Activated CD4-positive, alpha-beta T cell treated with anti-CD3 and anti-CD28 coated beads, Interleukin-2, amount 10 ng/mL, durations not matched to agents 7 days and 5 days (primary cell): ENCODE measurements at regions not wholly inside any gene's neighbourhood (a gene's known extent, or its start where the extent isn't known, plus 50 kb on each side); places are given as distances from the start of the nearest gene placed in this dataset.

ENCODE experiments used
- CTCF ChIA-PET: fragments of 350-600 bp; sonication (Branson Sonifier 250); formaldehyde crosslinking; loops from one replicate; lab custom pipeline; 2021; ENCODE audit warnings: antibody characterized with exemption; lab: Charles Lee
- POLR2A ChIA-PET: fragments of 350-600 bp; sonication (Branson Sonifier 250); formaldehyde crosslinking; loops from one replicate; lab custom pipeline; 2021; ENCODE audit warnings: antibody characterized with exemption; lab: Charles Lee
- DNase-seq: peaks from one replicate; pipeline ENCODE4 v3.0.0-alpha.2; 2020
- H3K27ac Mint-ChIP-seq: one replicate; pipeline ENCODE4 v1.8.0; 2021; ENCODE audit warnings: mild to moderate bottlenecking, moderate library complexity, mixed read lengths
- H3K27me3 Mint-ChIP-seq: one replicate; pipeline ENCODE4 v1.8.0; 2021; ENCODE audit warnings: mixed read lengths
- H3K36me3 Mint-ChIP-seq: one replicate; pipeline ENCODE4 v1.8.0; 2021; ENCODE audit warnings: low read depth, mixed read lengths
- H3K4me1 Mint-ChIP-seq: one replicate; pipeline ENCODE4 v1.8.0; 2021; ENCODE audit warnings: mixed read lengths
- H3K4me3 Mint-ChIP-seq: one replicate; pipeline ENCODE4 v1.8.0; 2021; ENCODE audit warnings: mild to moderate bottlenecking, moderate library complexity, mixed read lengths
- H3K9me3 Mint-ChIP-seq: one replicate; pipeline ENCODE4 v1.8.0; 2021; ENCODE audit warnings: mixed read lengths

- CTCF ChIA-PET: interaction anchor here (0.9 kb wide), 1 partner anchor 8 kb away, joined by 3 read pairs; no protein-coding TSS in a partner anchor
- POLR2A ChIA-PET: no interaction called here
- no peak for DNase-seq
- Mint-ChIP-seq H3K36me3 (no peaks in the 10 kb centered on the region), H3K4me1 (no peaks in the 10 kb centered on the region), H3K4me3 (no peak overlapping the region), H3K27me3 (no peaks in the 10 kb centered on the region), H3K27ac (no peak overlapping the region), H3K9me3 (peaks cover 7% of the 10 kb centered on the region)
Measured at GRCh38 chr13:21938636-21939035, 267.8 kb downstream of the FGF9 start.

GRCh38 chr13:21942061-21942460 lies 271.2 kb downstream of the FGF9 start:
- Mint-ChIP-seq H3K4me3 (no peak overlapping the region), H3K36me3 (peaks cover 1% of the 10 kb centered on the region), H3K4me1 (no peaks in the 10 kb centered on the region), H3K27me3 (no peaks in the 10 kb centered on the region), H3K9me3 (peaks cover 21% of the 10 kb centered on the region), H3K27ac (no peak overlapping the region)
- ChIA-PET CTCF (no interaction called here), POLR2A (no interaction called here)
- DNase-seq: no peak

GRCh38 chr13:21944610-21945009 lies 273.7 kb downstream of the FGF9 start:
- Mint-ChIP-seq H3K4me3 (no peak overlapping the region), H3K27ac (no peak overlapping the region), H3K36me3 (peaks cover 1% of the 10 kb centered on the region), H3K27me3 (no peaks in the 10 kb centered on the region), H3K4me1 (no peaks in the 10 kb centered on the region), H3K9me3 (peaks cover 24% of the 10 kb centered on the region)
- ChIA-PET POLR2A (no interaction called here), CTCF (no interaction called here)
- no peak for DNase-seq

GRCh38 chr13:21945195-21945594 lies 274.3 kb downstream of the FGF9 start:
- Mint-ChIP-seq H3K36me3 (peaks cover 1% of the 10 kb centered on the region), H3K27ac (no peak overlapping the region), H3K4me3 (no peak overlapping the region), H3K27me3 (no peaks in the 10 kb centered on the region), H3K4me1 (no peaks in the 10 kb centered on the region), H3K9me3 (peaks cover 24% of the 10 kb centered on the region)
- DNase-seq: no peak
- CTCF ChIA-PET: no interaction called here
- POLR2A ChIA-PET: no interaction called here

GRCh38 chr13:21946964-21947363 lies 276.1 kb downstream of the FGF9 start:
- peaks cover 24% of the 10 kb centered on the region for H3K9me3 Mint-ChIP-seq
- H3K36me3 Mint-ChIP-seq: peaks cover 1% of the 10 kb centered on the region
- H3K4me1 Mint-ChIP-seq: no peaks in the 10 kb centered on the region
- H3K4me3 Mint-ChIP-seq: no peak overlapping the region
- H3K27me3 Mint-ChIP-seq: no peaks in the 10 kb centered on the region
- no peak for DNase-seq
- CTCF ChIA-PET: interaction anchor here (1.0 kb wide), 1 partner anchor 9 kb away, joined by 3 read pairs; no protein-coding TSS in a partner anchor
- POLR2A ChIA-PET: no interaction called here
- no peak overlapping the region for H3K27ac Mint-ChIP-seq

- POLR2A ChIA-PET: no interaction called here
- Mint-ChIP-seq H3K27me3 (no peaks in the 10 kb centered on the region), H3K4me1 (no peaks in the 10 kb centered on the region), H3K4me3 (no peak overlapping the region), H3K36me3 (peaks cover 1% of the 10 kb centered on the region), H3K9me3 (peaks cover 14% of the 10 kb centered on the region), H3K27ac (no peak overlapping the region)
- no peak for DNase-seq
- CTCF ChIA-PET: interaction anchor here (0.6 kb wide), 1 partner anchor 176 kb away, joined by 3 read pairs; no protein-coding TSS in a partner anchor
Measured at GRCh38 chr13:21948769-21949474, 278.0 kb downstream of the FGF9 start.

GRCh38 chr13:21949818-21950429 lies 279.1 kb downstream of the FGF9 start:
- H3K9me3 Mint-ChIP-seq: peaks cover 10% of the 10 kb centered on the region
- ChIA-PET POLR2A (no interaction called here), CTCF (interaction anchor here (0.6 kb wide), 1 partner anchor 177 kb away, joined by 3 read pairs; no protein-coding TSS in a partner anchor)
- no peak overlapping the region for H3K4me3 Mint-ChIP-seq
- peaks cover 1% of the 10 kb centered on the region for H3K36me3 Mint-ChIP-seq
- no peak for DNase-seq
- H3K4me1 Mint-ChIP-seq: no peaks in the 10 kb centered on the region
- no peaks in the 10 kb centered on the region for H3K27me3 Mint-ChIP-seq
- no peak overlapping the region for H3K27ac Mint-ChIP-seq

GRCh38 chr13:21956666-21957065 lies 285.8 kb downstream of the FGF9 start:
- Mint-ChIP-seq H3K36me3 (no peaks in the 10 kb centered on the region), H3K27me3 (no peaks in the 10 kb centered on the region), H3K9me3 (peaks cover 10% of the 10 kb centered on the region), H3K4me1 (no peaks in the 10 kb centered on the region), H3K4me3 (no peak overlapping the region), H3K27ac (no peak overlapping the region)
- ChIA-PET CTCF (interaction anchor here (0.7 kb wide), 1 partner anchor 55 kb away, joined by 3 read pairs; no protein-coding TSS in a partner anchor), POLR2A (no interaction called here)
- no peak for DNase-seq

GRCh38 chr13:21957833-21958232 lies 287.0 kb downstream of the FGF9 start:
- Mint-ChIP-seq H3K27me3 (no peaks in the 10 kb centered on the region), H3K27ac (no peak overlapping the region), H3K4me1 (no peaks in the 10 kb centered on the region), H3K9me3 (peaks cover 10% of the 10 kb centered on the region), H3K4me3 (no peak overlapping the region), H3K36me3 (no peaks in the 10 kb centered on the region)
- no peak for DNase-seq
- POLR2A ChIA-PET: no interaction called here
- CTCF ChIA-PET: no interaction called here

- Mint-ChIP-seq H3K27me3 (no peaks in the 10 kb centered on the region), H3K4me3 (no peak overlapping the region), H3K9me3 (peaks cover 10% of the 10 kb centered on the region), H3K36me3 (no peaks in the 10 kb centered on the region), H3K4me1 (no peaks in the 10 kb centered on the region), H3K27ac (no peak overlapping the region)
- DNase-seq: no peak
- POLR2A ChIA-PET: no interaction called here
- CTCF ChIA-PET: no interaction called here
Measured at GRCh38 chr13:21960108-21960507, 289.2 kb downstream of the FGF9 start.

GRCh38 chr13:21964686-21965085 lies 293.8 kb downstream of the FGF9 start:
- Mint-ChIP-seq H3K27me3 (no peaks in the 10 kb centered on the region), H3K27ac (no peak overlapping the region), H3K9me3 (peaks cover 5% of the 10 kb centered on the region), H3K4me3 (no peak overlapping the region), H3K4me1 (no peaks in the 10 kb centered on the region), H3K36me3 (no peaks in the 10 kb centered on the region)
- DNase-seq: no peak
- ChIA-PET POLR2A (no interaction called here), CTCF (no interaction called here)

- POLR2A ChIA-PET: no interaction called here
- Mint-ChIP-seq H3K4me1 (no peaks in the 10 kb centered on the region), H3K27me3 (no peaks in the 10 kb centered on the region), H3K9me3 (peaks cover 5% of the 10 kb centered on the region), H3K27ac (no peak overlapping the region), H3K4me3 (no peak overlapping the region), H3K36me3 (no peaks in the 10 kb centered on the region)
- CTCF ChIA-PET: no interaction called here
- no peak for DNase-seq
Measured at GRCh38 chr13:21965095-21965494, 294.2 kb downstream of the FGF9 start.

GRCh38 chr13:21966014-21966413 lies 295.1 kb downstream of the FGF9 start:
- Mint-ChIP-seq H3K27me3 (no peaks in the 10 kb centered on the region), H3K4me3 (no peak overlapping the region), H3K27ac (no peak overlapping the region), H3K36me3 (no peaks in the 10 kb centered on the region), H3K4me1 (no peaks in the 10 kb centered on the region), H3K9me3 (peaks cover 5% of the 10 kb centered on the region)
- DNase-seq: no peak
- ChIA-PET CTCF (no interaction called here), POLR2A (no interaction called here)
